ENCODE measurements at regions not wholly inside any gene's neighbourhood (a gene's known extent, or its start where the extent isn't known, plus 50 kb on each side); places are given as distances from the start of the nearest gene placed in this dataset.

DNA sequence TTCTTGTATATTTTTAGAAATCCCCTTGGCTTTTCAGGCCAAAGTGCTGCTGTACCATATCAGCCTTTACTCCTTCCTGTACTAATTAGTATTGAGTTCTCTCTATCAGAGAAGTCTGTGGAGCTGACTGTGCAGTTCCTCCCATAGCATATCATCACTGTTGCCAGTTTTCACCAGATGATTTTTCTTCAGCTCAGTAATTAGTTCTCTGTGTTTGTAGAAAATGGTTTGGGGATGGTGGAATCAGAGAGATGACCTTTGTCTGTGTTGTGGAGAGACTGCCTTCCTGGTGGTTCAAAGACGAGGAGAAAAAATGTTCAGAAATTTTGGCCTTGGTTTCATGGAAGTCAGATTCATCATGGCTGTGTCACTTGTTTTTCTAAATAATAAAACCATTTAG, 227.5 kb upstream of the ACTBL2 start:
- TF ChIP-seq, protein P1, sequence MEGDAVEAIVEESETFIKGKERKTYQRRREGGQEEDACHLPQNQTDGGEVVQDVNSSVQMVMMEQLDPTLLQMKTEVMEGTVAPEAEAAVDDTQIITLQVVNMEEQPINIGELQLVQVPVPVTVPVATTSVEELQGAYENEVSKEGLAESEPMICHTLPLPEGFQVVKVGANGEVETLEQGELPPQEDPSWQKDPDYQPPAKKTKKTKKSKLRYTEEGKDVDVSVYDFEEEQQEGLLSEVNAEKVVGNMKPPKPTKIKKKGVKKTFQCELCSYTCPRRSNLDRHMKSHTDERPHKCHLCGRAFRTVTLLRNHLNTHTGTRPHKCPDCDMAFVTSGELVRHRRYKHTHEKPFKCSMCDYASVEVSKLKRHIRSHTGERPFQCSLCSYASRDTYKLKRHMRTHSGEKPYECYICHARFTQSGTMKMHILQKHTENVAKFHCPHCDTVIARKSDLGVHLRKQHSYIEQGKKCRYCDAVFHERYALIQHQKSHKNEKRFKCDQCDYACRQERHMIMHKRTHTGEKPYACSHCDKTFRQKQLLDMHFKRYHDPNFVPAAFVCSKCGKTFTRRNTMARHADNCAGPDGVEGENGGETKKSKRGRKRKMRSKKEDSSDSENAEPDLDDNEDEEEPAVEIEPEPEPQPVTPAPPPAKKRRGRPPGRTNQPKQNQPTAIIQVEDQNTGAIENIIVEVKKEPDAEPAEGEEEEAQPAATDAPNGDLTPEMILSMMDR (IDR thresholded peaks at IDR 0.05), result no peak
- TF ChIP-seq ZFX (IDR thresholded peaks at IDR 0.05; ENCODE audit: borderline replicate concordance), result no peak

DNA sequence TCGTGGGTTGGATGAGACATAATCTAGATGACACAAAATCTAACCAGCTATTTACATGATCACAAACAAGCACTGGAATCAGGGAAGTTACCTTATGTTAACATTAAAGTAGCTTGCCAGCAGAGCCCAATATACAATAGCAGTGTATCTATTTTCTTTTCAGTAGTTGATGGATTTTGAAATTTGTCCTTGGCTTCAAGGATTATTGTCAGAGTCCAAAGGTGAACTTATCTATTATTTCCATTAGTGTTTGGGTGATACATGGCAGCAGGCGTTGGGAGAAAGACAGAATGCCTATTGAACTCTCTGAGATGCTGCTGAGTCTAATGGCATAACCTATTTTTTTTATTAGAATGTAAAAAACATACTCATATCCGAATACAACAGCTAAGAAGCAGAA, 223.2 kb upstream of the ACTBL2 start:
- TF ChIP-seq, protein P1 (IDR thresholded peaks at IDR 0.05), result no peak
- TF ChIP-seq ZFX (IDR thresholded peaks at IDR 0.05; ENCODE audit: borderline replicate concordance), result no peak
- H3K27ac ChIP-seq, result no peak overlapping the region

More for the DNA sequence above, 227.5 kb upstream of the ACTBL2 start:
- no peak overlapping the region for H3K27ac ChIP-seq

DNA sequence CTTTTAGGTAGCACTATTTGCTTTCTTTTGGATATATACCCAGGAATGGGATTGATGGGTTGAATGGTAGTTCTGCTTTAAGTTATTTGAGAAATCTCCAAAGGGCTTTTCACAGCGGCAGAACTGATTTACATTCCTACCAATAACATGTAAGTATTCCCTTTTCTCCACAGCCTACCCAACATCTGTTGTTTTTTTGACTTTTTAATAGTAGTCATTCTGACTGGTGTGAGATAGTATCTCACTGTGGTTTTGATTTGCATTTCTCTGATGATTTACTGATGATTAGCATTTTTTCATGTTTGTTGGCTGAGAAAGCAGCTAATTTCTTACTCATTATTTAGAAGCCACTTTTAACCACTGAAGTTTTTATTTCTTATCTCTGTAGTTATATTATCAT, 221.1 kb upstream of the ACTBL2 start:
- TF ChIP-seq, protein P1 (IDR thresholded peaks at IDR 0.05), result no peak
- TF ChIP-seq ZFX (IDR thresholded peaks at IDR 0.05; ENCODE audit: borderline replicate concordance), result no peak
- H3K27ac ChIP-seq, result no peak overlapping the region

DNA sequence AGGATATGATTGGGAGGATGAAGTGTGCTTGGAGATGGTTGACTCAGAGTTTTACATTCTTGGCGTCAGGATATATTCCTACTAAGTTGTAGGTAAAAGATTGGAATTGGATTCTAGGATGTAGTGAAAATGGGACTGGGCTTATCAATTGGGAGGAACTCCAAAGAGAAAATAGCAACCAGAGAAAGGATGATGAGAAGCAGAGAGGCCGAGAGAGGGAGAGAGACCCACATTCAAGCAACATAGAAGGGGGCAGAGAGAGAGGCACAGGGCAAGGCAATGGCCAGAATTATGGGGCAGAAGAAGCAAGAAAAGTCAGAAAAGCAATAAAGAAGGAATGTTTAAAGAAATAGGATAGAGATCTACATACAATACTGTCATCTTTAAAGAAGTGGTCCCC, 217.9 kb upstream of the ACTBL2 start:
- H3K27ac ChIP-seq, result no peak overlapping the region
- TF ChIP-seq, protein P1 (IDR thresholded peaks at IDR 0.05), result no peak
- no peak for TF ChIP-seq ZFX (IDR thresholded peaks at IDR 0.05; ENCODE audit: borderline replicate concordance)

DNA sequence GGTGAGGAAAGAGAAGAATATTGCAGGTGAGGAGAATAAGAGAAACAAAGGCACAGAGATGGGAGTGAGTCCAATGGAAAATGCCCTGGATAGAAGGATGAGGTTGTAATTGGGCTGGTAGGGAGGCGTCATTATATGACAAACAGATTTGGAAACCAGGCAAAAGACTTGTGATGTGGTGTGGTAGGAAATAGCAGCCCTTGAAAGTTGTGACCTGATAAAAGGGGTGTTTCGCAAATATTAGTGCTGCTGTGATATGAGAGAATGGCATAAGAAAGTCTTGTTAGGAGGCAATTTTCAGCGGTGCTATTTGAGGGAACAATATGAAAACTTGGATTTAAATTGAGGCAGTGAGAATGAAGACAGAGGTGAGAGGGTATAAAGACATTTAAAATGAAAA, 217.5 kb upstream of the ACTBL2 start:
- TF ChIP-seq, protein P1 (IDR thresholded peaks at IDR 0.05), result no peak
- no peak for TF ChIP-seq ZFX (IDR thresholded peaks at IDR 0.05; ENCODE audit: borderline replicate concordance)
- no peak overlapping the region for H3K27ac ChIP-seq

DNA sequence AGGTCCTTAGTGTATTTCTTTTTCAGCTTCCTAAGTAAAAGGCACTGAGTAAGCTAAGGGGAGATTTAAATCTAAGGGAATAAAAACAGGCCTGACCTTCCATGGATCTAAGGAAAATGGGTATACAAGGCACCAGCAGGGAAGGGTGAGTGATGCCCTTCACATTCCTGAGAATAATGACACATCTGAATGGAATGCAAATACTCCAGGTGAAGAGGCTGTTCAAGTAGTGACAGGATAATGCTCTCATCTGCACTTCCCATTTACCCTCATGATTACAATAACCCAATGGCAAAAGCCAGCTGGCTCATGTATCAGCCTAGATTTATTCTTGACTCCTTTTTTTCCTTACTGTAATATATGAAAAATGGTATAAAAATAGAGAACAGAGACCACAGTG, 216.2 kb upstream of the ACTBL2 start:
- no peak for TF ChIP-seq ZFX (IDR thresholded peaks at IDR 0.05; ENCODE audit: borderline replicate concordance)
- TF ChIP-seq, protein P1 (IDR thresholded peaks at IDR 0.05), result no peak
- no peak overlapping the region for H3K27ac ChIP-seq

DNA sequence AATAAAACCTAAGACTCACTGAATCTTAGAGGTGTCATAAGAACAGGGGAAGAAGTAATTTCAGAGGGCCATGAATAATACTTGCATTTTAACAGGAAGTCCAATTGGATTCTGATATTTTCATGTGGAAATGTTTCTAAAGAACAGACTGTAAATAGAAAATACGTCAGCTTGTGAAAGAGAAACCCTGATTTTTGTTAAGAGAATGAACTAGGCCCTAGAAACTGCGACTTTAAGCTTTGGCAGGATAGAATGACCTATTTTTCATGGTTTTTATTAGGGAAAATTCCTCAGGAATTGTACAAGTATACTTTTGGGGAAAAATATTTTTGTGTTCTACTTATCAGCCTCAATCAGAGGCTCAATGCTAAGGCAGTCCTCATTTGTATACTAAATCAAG, 215.5 kb upstream of the ACTBL2 start:
- H3K27ac ChIP-seq, result no peak overlapping the region
- no peak for TF ChIP-seq ZFX (IDR thresholded peaks at IDR 0.05; ENCODE audit: borderline replicate concordance)
- TF ChIP-seq, protein P1 (IDR thresholded peaks at IDR 0.05), result no peak

Measured in 22Rv1 (cell line).